DND-41 (cell line): ENCODE measurements at regions not wholly inside any gene's neighbourhood (a gene's known extent, or its start where the extent isn't known, plus 50 kb on each side); places are given as distances from the start of the nearest gene placed in this dataset.

Experiments
- ATAC-seq: fragments of 200-7000 bp; cut with Tn5 transposase; 3 replicates; pipeline ENCODE4 v1.9.1; 2021; ENCODE audit warnings: low read depth; ENCODE audit not compliant: insufficient read depth
- DNase-seq: peaks from one replicate; pipeline ENCODE4 v3.0.0-alpha.2; 2020
- H2AFZ ChIP-seq: 2 replicates; pipeline ENCODE4 v1.6.0; 2012; ENCODE audit warnings: low read depth, low read length
- H3K27ac ChIP-seq: 2 replicates; pipeline ENCODE4 v1.5.1; 2012; ENCODE audit warnings: low read length, inconsistent platforms
- H3K27me3 ChIP-seq: fragments of 200-600 bp; sonication (generic); 2 replicates; pipeline ENCODE4 v1.6.0; 2012; ENCODE audit warnings: low read length, mild to moderate bottlenecking, inconsistent platforms; ENCODE audit not compliant: insufficient read depth, poor library complexity
- H3K36me3 ChIP-seq: 2 replicates; pipeline ENCODE4 v1.5.1; 2012; ENCODE audit warnings: low read length, inconsistent platforms; ENCODE audit not compliant: insufficient read depth
- H3K4me1 ChIP-seq: 2 replicates; pipeline ENCODE4 v1.5.1; 2012; ENCODE audit warnings: mild to moderate bottlenecking, low read length; ENCODE audit not compliant: insufficient read depth
- H3K4me2 ChIP-seq: 2 replicates; pipeline ENCODE4 v1.6.0; 2012; ENCODE audit warnings: mild to moderate bottlenecking, moderate library complexity, low read length, inconsistent platforms; ENCODE audit not compliant: insufficient read depth
- H3K4me3 ChIP-seq, 2 experiments: fragments of 200-600 bp in 1 of 2; shearing (Covaris generic) in 1 of 2; 2 replicates each; pipeline ENCODE4 v1.5.1; 2012 to 2016; ENCODE audit warnings: inconsistent platforms in 2 of 2, low read length in 2 of 2, mild to moderate bottlenecking in 2 of 2, low read depth in 1 of 2, moderate library complexity in 1 of 2
- H3K79me2 ChIP-seq: 2 replicates; pipeline ENCODE4 v1.6.0; 2012; ENCODE audit warnings: low read length, inconsistent platforms; ENCODE audit not compliant: insufficient read depth
- H3K9ac ChIP-seq: 2 replicates; pipeline ENCODE4 v1.6.0; 2012; ENCODE audit warnings: low read depth, mild to moderate bottlenecking, inconsistent platforms, low read length, moderate library complexity
- H3K9me3 ChIP-seq: 2 replicates; pipeline ENCODE4 v1.5.1; 2012; ENCODE audit warnings: low read length, moderate library complexity, mild to moderate bottlenecking, inconsistent platforms; ENCODE audit not compliant: insufficient read depth, severe bottlenecking
- H4K20me1 ChIP-seq: 2 replicates; pipeline ENCODE4 v1.6.0; 2012; ENCODE audit warnings: low read length; ENCODE audit not compliant: insufficient read depth
- CTCF ChIP-seq: IDR thresholded peaks from 2 replicates; pipeline ENCODE4 v1.5.1; 2012; ENCODE audit warnings: borderline replicate concordance, low read length, moderate library complexity, mild to moderate bottlenecking; ENCODE audit not compliant: poor library complexity, severe bottlenecking; ENCODE audit errors: extremely low read depth
- EZH2 ChIP-seq: IDR thresholded peaks from 3 replicates; pipeline ENCODE4 v1.6.1; 2012; ENCODE audit warnings: borderline replicate concordance, low read depth, mild to moderate bottlenecking, moderate library complexity, low read length, inconsistent platforms; ENCODE audit not compliant: severe bottlenecking

GRCh38 chr7:47197486-47197885, 384.4 kb downstream of the TNS3 start:
- Histone ChIP-seq H3K36me3 (no peaks in the 10 kb centered on the region), H3K4me3 (no peak overlapping the region), H4K20me1 (no peaks in the 10 kb centered on the region), H3K4me1 (no peaks in the 10 kb centered on the region), H3K79me2 (no peaks in the 10 kb centered on the region), H3K27ac (no peak overlapping the region), H3K27me3 (no peaks in the 10 kb centered on the region), H3K9ac (no peak overlapping the region), H2AFZ (no peak overlapping the region), H3K9me3 (no peaks in the 10 kb centered on the region), H3K4me2 (no peak overlapping the region)
- no peak for ATAC-seq
- no peak for DNase-seq
- TF ChIP-seq EZH2: no peak
- TF ChIP-seq CTCF: no peak

GRCh38 chr7:47196737-47197136, 385.2 kb downstream of the TNS3 start:
- TF ChIP-seq CTCF (no peak), EZH2 (no peak)
- no peaks in the 10 kb centered on the region for H4K20me1 ChIP-seq
- no peak for DNase-seq

GRCh38 chr7:47196106-47196645, 385.7 kb downstream of the TNS3 start:
- H3K4me2 ChIP-seq: no peak overlapping the region
- H3K9me3 ChIP-seq: no peaks in the 10 kb centered on the region
- TF ChIP-seq CTCF (no peak), EZH2 (no peak)
- H3K4me1 ChIP-seq: no peaks in the 10 kb centered on the region
- H3K9ac ChIP-seq: no peak overlapping the region
- H3K79me2 ChIP-seq: no peaks in the 10 kb centered on the region
- no peaks in the 10 kb centered on the region for H3K27me3 ChIP-seq
- no peak overlapping the region for H3K4me3 ChIP-seq
- H3K27ac ChIP-seq: no peak overlapping the region
- no peak overlapping the region for H2AFZ ChIP-seq
- no peaks in the 10 kb centered on the region for H4K20me1 ChIP-seq
- no peak for ATAC-seq
- no peaks in the 10 kb centered on the region for H3K36me3 ChIP-seq
- DNase-seq: no peak

More at GRCh38 chr7:47196737-47197136, 385.2 kb downstream of the TNS3 start:
- H3K27me3 ChIP-seq: no peaks in the 10 kb centered on the region
- no peak overlapping the region for H3K4me2 ChIP-seq
- no peaks in the 10 kb centered on the region for H3K36me3 ChIP-seq
- H3K9ac ChIP-seq: no peak overlapping the region
- H3K79me2 ChIP-seq: no peaks in the 10 kb centered on the region
- H3K4me3 ChIP-seq: no peak overlapping the region
- no peak for ATAC-seq
- no peak overlapping the region for H2AFZ ChIP-seq
- H3K9me3 ChIP-seq: no peaks in the 10 kb centered on the region
- no peaks in the 10 kb centered on the region for H3K4me1 ChIP-seq
- H3K27ac ChIP-seq: no peak overlapping the region

- ATAC-seq: no peak
- Histone ChIP-seq H3K79me2 (no peaks in the 10 kb centered on the region), H3K9ac (no peak overlapping the region), H3K4me1 (no peaks in the 10 kb centered on the region), H3K27ac (no peak overlapping the region), H4K20me1 (no peaks in the 10 kb centered on the region), H3K4me3 (no peak overlapping the region), H2AFZ (no peak overlapping the region), H3K9me3 (no peaks in the 10 kb centered on the region), H3K27me3 (no peaks in the 10 kb centered on the region), H3K4me2 (no peak overlapping the region), H3K36me3 (no peaks in the 10 kb centered on the region)
- no peak for DNase-seq
- peak; percentile 19 for TF ChIP-seq CTCF
- TF ChIP-seq EZH2: no peak
These were observed 386.3 kb downstream of the TNS3 start for GRCh38 chr7:47195641-47196040.
